Brain microvascular endothelial cell (primary cell): ENCODE measurements at regions not wholly inside any gene's neighbourhood (a gene's known extent, or its start where the extent isn't known, plus 50 kb on each side); places are given as distances from the start of the nearest gene placed in this dataset.

Experiments used
- DNase-seq: peaks from one replicate; pipeline ENCODE4 v3.0.0-alpha.2; 2020
- H3K27ac ChIP-seq: fragments of 250-450 bp; sonication (Bioruptor Pico); 2 replicates; pipeline ENCODE4 v1.5.1; 2020; ENCODE audit warnings: mild to moderate bottlenecking, moderate library complexity
- H3K27me3 ChIP-seq: fragments of 250-450 bp; sonication (Bioruptor Pico); replicated peaks from 2 replicates; pipeline ENCODE4 v1.5.1; 2020; ENCODE audit warnings: mild to moderate bottlenecking
- H3K36me3 ChIP-seq: fragments of 250-450 bp; sonication (Bioruptor Pico); replicated peaks from 2 replicates; pipeline ENCODE4 v1.5.1; 2020; ENCODE audit warnings: mild to moderate bottlenecking
- H3K4me3 ChIP-seq: 2 replicates; pipeline ENCODE4 v1.5.1; 2011; ENCODE audit warnings: low read depth, mild to moderate bottlenecking, control low read depth, low read length, moderate library complexity
- in situ Hi-C: cut with HindIII; loops from 2 replicates; pipeline ENCODE4 v1.10.0; 2017; ENCODE audit warnings: low sequenced_read_pairs, low pct_ligation_motif_present
- TF ChIP-seq, protein P1 (sequence below): IDR thresholded peaks from 2 replicates; pipeline ENCODE4 v1.5.1; 2011; ENCODE audit warnings: low read depth, mild to moderate bottlenecking, moderate library complexity, low read length, control low read depth, inconsistent platforms; ENCODE audit errors: missing control alignments

DNA sequence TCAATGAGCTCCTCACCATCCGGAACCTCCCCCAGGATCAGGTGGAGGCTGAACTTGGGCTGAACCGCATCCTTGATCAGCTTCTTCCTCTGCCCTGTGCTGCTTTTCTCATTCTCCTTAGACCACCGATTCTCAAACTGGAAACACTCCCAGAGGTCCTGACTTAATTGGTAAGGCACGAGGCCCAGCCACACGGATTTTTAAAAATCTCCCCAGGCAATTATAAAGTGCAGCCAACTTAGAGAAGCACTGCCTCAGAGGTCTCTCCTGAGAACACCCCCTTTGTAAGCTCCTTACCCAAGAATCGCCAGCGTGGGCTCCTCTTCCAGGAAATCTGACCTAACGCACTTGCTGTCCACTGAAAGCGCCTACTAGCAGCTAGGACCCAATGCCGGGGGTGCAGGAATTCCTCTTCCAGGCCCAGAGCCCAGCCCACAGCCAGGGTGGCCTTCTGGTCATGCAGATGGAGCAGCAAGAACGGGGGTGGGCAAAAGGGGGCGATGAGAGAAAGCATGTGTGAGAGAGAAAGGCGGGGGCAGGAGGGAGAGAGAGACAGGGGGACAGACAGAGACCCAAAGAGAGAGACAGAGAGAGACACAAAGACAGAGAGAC lies 66.9 kb upstream of the CACNA1A start:
- no peaks in the 10 kb centered on the region for H3K27me3 ChIP-seq
- in situ Hi-C loops, result no loop called here
- TF ChIP-seq, protein P1, sequence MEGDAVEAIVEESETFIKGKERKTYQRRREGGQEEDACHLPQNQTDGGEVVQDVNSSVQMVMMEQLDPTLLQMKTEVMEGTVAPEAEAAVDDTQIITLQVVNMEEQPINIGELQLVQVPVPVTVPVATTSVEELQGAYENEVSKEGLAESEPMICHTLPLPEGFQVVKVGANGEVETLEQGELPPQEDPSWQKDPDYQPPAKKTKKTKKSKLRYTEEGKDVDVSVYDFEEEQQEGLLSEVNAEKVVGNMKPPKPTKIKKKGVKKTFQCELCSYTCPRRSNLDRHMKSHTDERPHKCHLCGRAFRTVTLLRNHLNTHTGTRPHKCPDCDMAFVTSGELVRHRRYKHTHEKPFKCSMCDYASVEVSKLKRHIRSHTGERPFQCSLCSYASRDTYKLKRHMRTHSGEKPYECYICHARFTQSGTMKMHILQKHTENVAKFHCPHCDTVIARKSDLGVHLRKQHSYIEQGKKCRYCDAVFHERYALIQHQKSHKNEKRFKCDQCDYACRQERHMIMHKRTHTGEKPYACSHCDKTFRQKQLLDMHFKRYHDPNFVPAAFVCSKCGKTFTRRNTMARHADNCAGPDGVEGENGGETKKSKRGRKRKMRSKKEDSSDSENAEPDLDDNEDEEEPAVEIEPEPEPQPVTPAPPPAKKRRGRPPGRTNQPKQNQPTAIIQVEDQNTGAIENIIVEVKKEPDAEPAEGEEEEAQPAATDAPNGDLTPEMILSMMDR, result no peak

DNA sequence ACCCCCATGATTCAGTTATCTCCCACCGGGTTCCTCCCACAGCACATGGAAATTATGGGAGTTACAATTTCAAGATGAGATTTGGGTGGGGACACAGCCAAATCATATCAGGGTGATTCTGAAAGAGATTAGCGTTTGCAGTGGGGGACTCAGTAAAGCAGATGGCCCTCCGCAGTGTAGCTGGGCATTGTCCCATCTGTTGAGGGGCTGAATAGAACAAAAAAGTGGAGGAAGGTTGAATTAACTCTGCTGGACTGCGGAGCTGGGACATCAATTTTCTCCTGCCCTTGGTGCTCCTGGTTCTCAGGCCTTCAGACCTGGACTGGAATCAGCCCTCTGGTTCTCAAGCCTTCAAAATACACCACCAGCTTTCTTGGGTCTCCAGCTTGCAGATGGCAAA lies 55.2 kb upstream of the CACNA1A start:
- in situ Hi-C loops, result no loop called here
- DNase-seq, result no peak
- Histone ChIP-seq H3K36me3 (no peaks in the 10 kb centered on the region), H3K27ac (no peak overlapping the region), H3K27me3 (no peaks in the 10 kb centered on the region), H3K4me3 (no peak overlapping the region)
- TF ChIP-seq, protein P1, result no peak

More for the DNA sequence above, 66.9 kb upstream of the CACNA1A start:
- no peak for DNase-seq
- Histone ChIP-seq H3K27ac (no peak overlapping the region), H3K36me3 (no peaks in the 10 kb centered on the region), H3K4me3 (no peak overlapping the region)

DNA sequence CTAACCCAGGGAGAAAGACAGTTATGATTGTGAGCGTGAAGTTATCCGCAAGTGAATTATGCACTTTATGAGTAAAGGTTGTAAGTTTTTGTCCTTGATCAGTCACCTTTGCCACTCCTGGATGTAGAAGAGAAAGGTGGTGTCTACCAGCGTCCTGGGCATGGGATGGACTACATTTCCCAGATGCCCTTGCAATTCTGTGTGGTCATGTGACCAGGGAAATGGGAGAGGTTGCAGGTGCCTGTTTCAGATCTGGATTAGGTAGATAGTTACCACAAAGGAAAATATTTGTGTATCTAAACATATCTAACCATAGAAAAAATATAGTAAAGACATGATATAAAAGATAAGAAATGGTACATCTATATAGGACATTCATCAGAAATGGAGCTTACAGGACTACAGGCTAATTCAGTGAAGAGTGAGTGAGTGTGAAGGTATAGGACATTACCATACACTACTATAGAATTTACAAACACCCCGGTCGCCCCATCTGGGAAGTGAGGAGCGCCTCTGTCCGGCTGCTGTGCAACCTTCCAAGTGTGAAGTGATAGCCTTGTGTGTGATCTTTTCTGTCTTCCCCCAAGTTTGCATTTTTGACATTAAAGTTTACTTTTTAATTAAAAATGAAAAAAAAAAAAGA lies 51.6 kb upstream of the CACNA1A start:
- TF ChIP-seq, protein P1, result no peak
- Histone ChIP-seq H3K27ac (no peak overlapping the region), H3K4me3 (no peak overlapping the region), H3K36me3 (no peaks in the 10 kb centered on the region), H3K27me3 (no peaks in the 10 kb centered on the region)
- in situ Hi-C loops, result no loop called here
- no peak for DNase-seq

DNA sequence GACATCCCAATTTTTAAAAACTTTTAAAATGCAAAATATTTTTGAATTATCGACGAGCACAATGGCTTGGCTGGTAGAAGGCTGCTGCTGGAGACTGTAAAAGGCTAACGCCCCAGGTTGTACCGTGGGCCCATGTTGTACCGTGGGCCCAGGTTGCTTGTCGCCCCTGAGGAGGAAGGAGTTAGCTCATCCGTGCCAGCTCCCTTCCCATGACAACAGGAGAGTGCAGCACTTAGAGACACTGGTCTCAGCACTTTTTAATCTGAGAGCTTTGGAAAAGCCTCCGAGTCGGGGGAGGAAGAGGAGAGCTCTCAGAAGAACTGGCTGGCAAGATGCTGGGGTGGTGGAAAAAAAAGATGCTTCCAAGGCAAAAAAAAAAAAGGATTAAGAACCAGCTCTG lies 50.3 kb upstream of the CACNA1A start:
- Histone ChIP-seq H3K27ac (no peak overlapping the region), H3K36me3 (no peaks in the 10 kb centered on the region), H3K4me3 (no peak overlapping the region), H3K27me3 (no peaks in the 10 kb centered on the region)
- no peak for DNase-seq
- in situ Hi-C loops, result no loop called here
- TF ChIP-seq, protein P1, result no peak
